Neural progenitor cell (in vitro differentiated cells): ENCODE measurements at regions not wholly inside any gene's neighbourhood (a gene's known extent, or its start where the extent isn't known, plus 50 kb on each side); places are given as distances from the start of the nearest gene placed in this dataset.

Experiments used
- DNase-seq: peaks from one replicate; pipeline ENCODE4 v3.0.0-alpha.2; 2016; ENCODE audit warnings: low spot score
- H2AFZ ChIP-seq: fragments of 200-600 bp; sonication (generic); replicated peaks from 2 replicates; pipeline ENCODE4 v1.6.1; 2016; ENCODE audit warnings: antibody characterized with exemption
- H3F3A ChIP-seq: fragments of 200-600 bp; sonication (generic); 2 replicates; pipeline ENCODE4 v1.6.1; 2016; ENCODE audit warnings: antibody characterized with exemption, low read depth
- H3K27ac ChIP-seq: fragments of 200-600 bp; sonication (generic); 2 replicates; pipeline ENCODE4 v1.5.1; 2016; ENCODE audit warnings: mild to moderate bottlenecking
- H3K27me3 ChIP-seq: fragments of 200-600 bp; sonication (generic); 2 replicates; pipeline ENCODE4 v1.6.1; 2016; ENCODE audit warnings: mild to moderate bottlenecking, moderate library complexity
- H3K36me3 ChIP-seq: fragments of 200-600 bp; sonication (generic); 2 replicates; pipeline ENCODE4 v1.5.1; 2016
- H3K4me1 ChIP-seq: fragments of 200-600 bp; sonication (generic); 2 replicates; pipeline ENCODE4 v1.6.1; 2016; ENCODE audit warnings: mixed run types
- H3K4me2 ChIP-seq: fragments of 200-600 bp; sonication (generic); 2 replicates; pipeline ENCODE4 v1.6.1; 2016
- H3K4me3 ChIP-seq: fragments of 200-600 bp; sonication (generic); 2 replicates; pipeline ENCODE4 v1.5.1; 2016
- H3K79me2 ChIP-seq: fragments of 200-600 bp; sonication (generic); 2 replicates; pipeline ENCODE4 v1.6.1; 2016; ENCODE audit warnings: low read depth
- H3K9ac ChIP-seq: fragments of 200-600 bp; sonication (generic); 2 replicates; pipeline ENCODE4 v1.6.1; 2016
- H3K9me3 ChIP-seq: fragments of 200-600 bp; sonication (generic); 2 replicates; pipeline ENCODE4 v1.5.1; 2016; ENCODE audit warnings: low read depth
- H4K20me1 ChIP-seq: fragments of 200-600 bp; sonication (generic); 2 replicates; pipeline ENCODE4 v1.6.1; 2016; ENCODE audit warnings: low read depth
- H3K27ac Mint-ChIP-seq: 3 replicates; pipeline ENCODE4 v1.8.0; 2021; ENCODE audit warnings: mixed read lengths
- H3K27me3 Mint-ChIP-seq: 2 replicates; pipeline ENCODE4 v1.8.0; 2022; ENCODE audit warnings: low read depth, mild to moderate bottlenecking, inconsistent platforms, moderate library complexity, mixed read lengths; ENCODE audit not compliant: insufficient read depth
- H3K36me3 Mint-ChIP-seq: 3 replicates; pipeline ENCODE4 v1.8.0; 2021; ENCODE audit warnings: mixed read lengths
- H3K4me1 Mint-ChIP-seq: 3 replicates; pipeline ENCODE4 v1.8.0; 2021; ENCODE audit warnings: mixed read lengths
- H3K4me3 Mint-ChIP-seq: 3 replicates; pipeline ENCODE4 v1.8.0; 2021; ENCODE audit warnings: mild to moderate bottlenecking, moderate library complexity, mixed read lengths
- H3K9me3 Mint-ChIP-seq: 3 replicates; pipeline ENCODE4 v1.8.0; 2020; ENCODE audit warnings: mixed read lengths
- CTCF ChIP-seq: fragments of 200-600 bp; sonication (generic); IDR thresholded peaks from 2 replicates; pipeline ENCODE4 v1.5.1; 2017; ENCODE audit warnings: antibody characterized with exemption, mild to moderate bottlenecking
- EZH2 ChIP-seq: fragments of 200-600 bp; sonication (generic); IDR thresholded peaks from 2 replicates; pipeline ENCODE4 v1.6.1; 2017; ENCODE audit warnings: antibody characterized with exemption, mild to moderate bottlenecking, moderate library complexity
- EZH2phosphoT487 ChIP-seq: fragments of 200-600 bp; sonication (generic); IDR thresholded peaks from 2 replicates; pipeline ENCODE4 v1.6.1; 2017; ENCODE audit warnings: antibody characterized with exemption

- Mint-ChIP-seq H3K4me1 (no peaks in the 10 kb centered on the region), H3K4me3 (no peak overlapping the region), H3K27me3 (no peaks in the 10 kb centered on the region), H3K27ac (no peak overlapping the region), H3K36me3 (no peaks in the 10 kb centered on the region), H3K9me3 (no peaks in the 10 kb centered on the region)
- no peaks in the 10 kb centered on the region for H3K27me3 ChIP-seq
- no peak for DNase-seq
- no peak overlapping the region for H3K4me3 ChIP-seq
- H3K4me2 ChIP-seq: no peak overlapping the region
- no peak overlapping the region for H2AFZ ChIP-seq
- no peaks in the 10 kb centered on the region for H4K20me1 ChIP-seq
- no peaks in the 10 kb centered on the region for H3K36me3 ChIP-seq
- no peak overlapping the region for H3K9ac ChIP-seq
- no peaks in the 10 kb centered on the region for H3K79me2 ChIP-seq
- H3K27ac ChIP-seq: no peak overlapping the region
- no peaks in the 10 kb centered on the region for H3K4me1 ChIP-seq
- TF ChIP-seq EZH2phosphoT487 (no peak), CTCF (no peak), EZH2 (no peak)
- no peaks in the 10 kb centered on the region for H3K9me3 ChIP-seq
- no peaks in the 10 kb centered on the region for H3F3A ChIP-seq
These were observed 97.9 kb downstream of the RAB18 start for GRCh38 chr10:27601946-27602538.

GRCh38 chr10:27603104-27603503, 99.0 kb downstream of the RAB18 start:
- Mint-ChIP-seq H3K4me3 (no peak overlapping the region), H3K4me1 (no peaks in the 10 kb centered on the region), H3K9me3 (no peaks in the 10 kb centered on the region), H3K27me3 (no peaks in the 10 kb centered on the region), H3K27ac (no peak overlapping the region), H3K36me3 (no peaks in the 10 kb centered on the region)
- Histone ChIP-seq H3K27me3 (no peaks in the 10 kb centered on the region), H3K27ac (no peak overlapping the region), H3K4me2 (no peak overlapping the region), H3K4me1 (no peaks in the 10 kb centered on the region), H3K36me3 (no peaks in the 10 kb centered on the region), H3K4me3 (no peak overlapping the region), H3K9ac (no peak overlapping the region), H3K9me3 (no peaks in the 10 kb centered on the region), H4K20me1 (no peaks in the 10 kb centered on the region), H3K79me2 (no peaks in the 10 kb centered on the region), H3F3A (no peaks in the 10 kb centered on the region), H2AFZ (no peak overlapping the region)
- TF ChIP-seq EZH2 (no peak), CTCF (no peak), EZH2phosphoT487 (no peak)
- DNase-seq: no peak

- no peak overlapping the region for H3K4me2 ChIP-seq
- Mint-ChIP-seq H3K9me3 (no peaks in the 10 kb centered on the region), H3K4me1 (no peaks in the 10 kb centered on the region), H3K27me3 (no peaks in the 10 kb centered on the region), H3K4me3 (no peak overlapping the region), H3K36me3 (no peaks in the 10 kb centered on the region), H3K27ac (no peak overlapping the region)
- H3F3A ChIP-seq: no peaks in the 10 kb centered on the region
- H3K9me3 ChIP-seq: no peaks in the 10 kb centered on the region
- DNase-seq: no peak
- H3K4me1 ChIP-seq: no peaks in the 10 kb centered on the region
- no peaks in the 10 kb centered on the region for H3K36me3 ChIP-seq
- no peak for TF ChIP-seq EZH2
- no peaks in the 10 kb centered on the region for H3K79me2 ChIP-seq
- H3K4me3 ChIP-seq: no peak overlapping the region
- H2AFZ ChIP-seq: no peak overlapping the region
- no peaks in the 10 kb centered on the region for H3K27me3 ChIP-seq
- H3K27ac ChIP-seq: no peak overlapping the region
- no peaks in the 10 kb centered on the region for H4K20me1 ChIP-seq
- H3K9ac ChIP-seq: no peak overlapping the region
These were observed 101.2 kb downstream of the RAB18 start for GRCh38 chr10:27605318-27605717.

GRCh38 chr10:27607591-27607990, 103.5 kb downstream of the RAB18 start:
- no peak overlapping the region for H3K4me2 ChIP-seq
- H3K9me3 Mint-ChIP-seq: no peaks in the 10 kb centered on the region
- no peaks in the 10 kb centered on the region for H3K79me2 ChIP-seq
- no peak overlapping the region for H2AFZ ChIP-seq
- no peaks in the 10 kb centered on the region for H3K27me3 Mint-ChIP-seq
- H3K36me3 ChIP-seq: no peaks in the 10 kb centered on the region
- no peak for DNase-seq
- H3K36me3 Mint-ChIP-seq: no peaks in the 10 kb centered on the region
- no peaks in the 10 kb centered on the region for H3F3A ChIP-seq
- H3K4me3 ChIP-seq: no peak overlapping the region
- H3K27me3 ChIP-seq: no peaks in the 10 kb centered on the region
- H3K27ac ChIP-seq: no peak overlapping the region
- H3K4me1 ChIP-seq: no peaks in the 10 kb centered on the region
- H3K4me1 Mint-ChIP-seq: peaks cover 4% of the 10 kb centered on the region
- no peak overlapping the region for H3K27ac Mint-ChIP-seq
- no peak overlapping the region for H3K9ac ChIP-seq
- TF ChIP-seq EZH2phosphoT487 (no peak), EZH2 (no peak), CTCF (no peak)
- H4K20me1 ChIP-seq: no peaks in the 10 kb centered on the region
- H3K9me3 ChIP-seq: no peaks in the 10 kb centered on the region
- H3K4me3 Mint-ChIP-seq: no peak overlapping the region
